Neural cell (in vitro differentiated cells): ENCODE measurements at regions not wholly inside any gene's neighbourhood (a gene's known extent, or its start where the extent isn't known, plus 50 kb on each side); places are given as distances from the start of the nearest gene placed in this dataset.
"Not testable (repeated sequence)": the region's sequence is repeated elsewhere in the genome, so short reads cannot be mapped to it uniquely, and the experiment has no call there.

ENCODE experiments used
- H2AFZ ChIP-seq: fragments of 200-600, 300-800 bp; sonication (generic), shearing (Covaris generic); 2 replicates; pipeline ENCODE4 v1.6.0; 2014; ENCODE audit warnings: low read depth, mild to moderate bottlenecking, antibody characterized with exemption, low read length, moderate library complexity
- H3F3A ChIP-seq: fragments of 200-600 bp; shearing (Covaris generic); 2 replicates; pipeline ENCODE4 v1.6.1; 2016; ENCODE audit warnings: mild to moderate bottlenecking, moderate library complexity, mixed read lengths, antibody characterized with exemption, low read length; ENCODE audit not compliant: insufficient read depth, poor library complexity, severe bottlenecking
- H3K27ac ChIP-seq: fragments of 200-600, 300-800 bp; sonication (generic), shearing (Covaris generic); 2 replicates; pipeline ENCODE4 v1.5.1; 2014; ENCODE audit warnings: mild to moderate bottlenecking, low read length, moderate library complexity
- H3K27me3 ChIP-seq: fragments of 300-800, 200-600 bp; sonication (generic), shearing (Covaris generic); 2 replicates; pipeline ENCODE4 v1.6.0; 2014; ENCODE audit warnings: mild to moderate bottlenecking, low read depth, low read length, moderate library complexity; ENCODE audit not compliant: insufficient read depth
- H3K36me3 ChIP-seq: fragments of 300-800, 200-600 bp; sonication (generic), shearing (Covaris generic); 2 replicates; pipeline ENCODE4 v1.5.1; 2014; ENCODE audit warnings: mild to moderate bottlenecking, antibody characterized with exemption, low read length, moderate library complexity; ENCODE audit not compliant: insufficient read depth
- H3K4me2 ChIP-seq: fragments of 300-800, 200-600 bp; sonication (generic), shearing (Covaris generic); 2 replicates; pipeline ENCODE4 v1.6.0; 2014; ENCODE audit warnings: mild to moderate bottlenecking, low read length
- H3K4me3 ChIP-seq: fragments of 300-800, 200-600 bp; sonication (generic), shearing (Covaris generic); 2 replicates; pipeline ENCODE4 v1.5.1; 2014; ENCODE audit warnings: mild to moderate bottlenecking, low read length, moderate library complexity
- H3K79me2 ChIP-seq: fragments of 200-600 bp; shearing (Covaris generic); replicated peaks from 2 replicates; pipeline ENCODE4 v1.6.0; 2014; ENCODE audit warnings: mild to moderate bottlenecking, low read length, moderate library complexity; ENCODE audit not compliant: insufficient read depth
- H3K9ac ChIP-seq: fragments of 300-800, 200-600 bp; sonication (generic), shearing (Covaris generic); 2 replicates; pipeline ENCODE4 v1.6.1; 2016; ENCODE audit warnings: mild to moderate bottlenecking, low read length, mixed read lengths
- H3K9me2 ChIP-seq: fragments of 200-600 bp; shearing (Covaris generic); 2 replicates; pipeline ENCODE4 v1.6.1; 2016; ENCODE audit warnings: mild to moderate bottlenecking, low read length, mixed read lengths; ENCODE audit not compliant: insufficient read depth
- H3K9me3 ChIP-seq: fragments of 200-600, 300-800 bp; sonication (generic), shearing (Covaris generic); 2 replicates; pipeline ENCODE4 v1.6.1; 2016; ENCODE audit warnings: mild to moderate bottlenecking, mixed run types, low read length, moderate library complexity, mixed read lengths
- H4K20me1 ChIP-seq: fragments of 200-600 bp; shearing (Covaris generic); 2 replicates; pipeline ENCODE4 v1.6.1; 2016; ENCODE audit warnings: mild to moderate bottlenecking, mixed run types; ENCODE audit not compliant: insufficient read depth
- CTCF ChIP-seq: fragments of 450-650 bp; IDR thresholded peaks from 2 replicates; pipeline ENCODE4 v1.5.1; 2014; ENCODE audit warnings: antibody characterized with exemption, mild to moderate bottlenecking, moderate library complexity; ENCODE audit not compliant: poor library complexity, severe bottlenecking
- EP300 ChIP-seq: fragments of 450-650 bp; conservative IDR thresholded peaks from 2 replicates; pipeline ENCODE4 v1.6.1; 2014; ENCODE audit warnings: antibody characterized with exemption, mild to moderate bottlenecking, moderate library complexity; ENCODE audit not compliant: poor library complexity, severe bottlenecking
- EZH2 ChIP-seq: fragments of 200-600, 300-800 bp; shearing (Covaris generic), sonication (generic); IDR thresholded peaks from 2 replicates; pipeline ENCODE4 v1.6.1; 2014; ENCODE audit warnings: antibody characterized with exemption, low read length, borderline replicate concordance, mild to moderate bottlenecking; ENCODE audit not compliant: insufficient read depth, poor library complexity, severe bottlenecking
- MXI1 ChIP-seq: fragments of 450-650 bp; conservative IDR thresholded peaks from 2 replicates; pipeline ENCODE4 v1.6.1; 2014; ENCODE audit warnings: antibody characterized with exemption, mild to moderate bottlenecking; ENCODE audit not compliant: poor library complexity, severe bottlenecking
- POLR2AphosphoS5 ChIP-seq: IDR thresholded peaks from 2 replicates; pipeline ENCODE4 v1.6.1; 2012
- RAD21 ChIP-seq: fragments of 450-650 bp; conservative IDR thresholded peaks from 2 replicates; pipeline ENCODE4 v1.6.1; 2014; ENCODE audit warnings: antibody characterized with exemption, mild to moderate bottlenecking, moderate library complexity
- REST ChIP-seq: IDR thresholded peaks from 2 replicates; pipeline ENCODE4 v1.6.1; 2012; ENCODE audit warnings: borderline replicate concordance
- SMC3 ChIP-seq: fragments of 450-650 bp; conservative IDR thresholded peaks from 2 replicates; pipeline ENCODE4 v1.6.1; 2014; ENCODE audit warnings: antibody characterized with exemption, mild to moderate bottlenecking, moderate library complexity; ENCODE audit not compliant: poor library complexity
- TAF1 ChIP-seq: IDR thresholded peaks from 2 replicates; pipeline ENCODE4 v1.6.1; 2012; ENCODE audit warnings: low read depth

GRCh38 chr1:196002906-196003305 is 605.3 kb downstream of the KCNT2 start:
- Histone ChIP-seq H3K36me3 (no peaks in the 10 kb centered on the region), H2AFZ (no peak overlapping the region), H3K9ac (no peak overlapping the region), H3K9me3 (no peaks in the 10 kb centered on the region), H4K20me1 (no peaks in the 10 kb centered on the region), H3K9me2 (no peaks in the 10 kb centered on the region), H3K27ac (no peak overlapping the region), H3K27me3 (no peaks in the 10 kb centered on the region), H3K4me3 (no peak overlapping the region), H3K4me2 (no peak overlapping the region), H3F3A (no peaks in the 10 kb centered on the region), H3K79me2 (no peaks in the 10 kb centered on the region)
- TF ChIP-seq EZH2 (no peak), RAD21 (no peak), SMC3 (no peak), TAF1 (no peak), REST (no peak), CTCF (no peak), EP300 (no peak), POLR2AphosphoS5 (no peak), MXI1 (no peak)

GRCh38 chr1:196002296-196002695 is 605.9 kb downstream of the KCNT2 start:
- H3K4me2 ChIP-seq, H4K20me1 ChIP-seq, H3K79me2 ChIP-seq, H3K9me2 ChIP-seq, H3K27ac ChIP-seq, H3K36me3 ChIP-seq, H3K27me3 ChIP-seq, H3K4me3 ChIP-seq, H3F3A ChIP-seq, H3K9ac ChIP-seq, H3K9me3 ChIP-seq, H2AFZ ChIP-seq: not testable (repeated sequence)

- Histone ChIP-seq H3K79me2 (no peaks in the 10 kb centered on the region), H3F3A (no peaks in the 10 kb centered on the region), H4K20me1 (no peaks in the 10 kb centered on the region), H3K9me2 (no peaks in the 10 kb centered on the region), H3K9me3 (no peaks in the 10 kb centered on the region), H3K27me3 (no peaks in the 10 kb centered on the region), H3K9ac (no peak overlapping the region), H3K27ac (no peak overlapping the region), H3K36me3 (no peaks in the 10 kb centered on the region), H3K4me2 (no peak overlapping the region), H2AFZ (no peak overlapping the region), H3K4me3 (no peak overlapping the region)
- no peak for TF ChIP-seq RAD21
Observed at GRCh38 chr1:196001188-196001587, 607.1 kb downstream of the KCNT2 start.
